Gastroesophageal sphincter (tissue), 3 donors: ENCODE measurements at regions not wholly inside any gene's neighbourhood (a gene's known extent, or its start where the extent isn't known, plus 50 kb on each side); places are given as distances from the start of the nearest gene placed in this dataset.

Experiments
- CTCF ChIP-seq, 4 experiments: fragments of 200-600 bp in 2 of 4; fragments of 450-650 bp in 2 of 4; sonication (generic) in 1 of 4; IDR thresholded peaks; one replicate each; pipeline ENCODE4 v1.5.1; 2017 to 2019; ENCODE audit warnings: antibody characterized with exemption in 4 of 4, mild to moderate bottlenecking in 2 of 4, moderate library complexity in 2 of 4
- POLR2A ChIP-seq, 2 donors: fragments of 450-650 bp; IDR thresholded peaks; one replicate each; pipeline ENCODE4 v1.6.1; 2017; ENCODE audit warnings: antibody characterized with exemption in 2 of 2, mild to moderate bottlenecking in 2 of 2, moderate library complexity in 1 of 2
- POLR2AphosphoS5 ChIP-seq: sonication (generic); formaldehyde crosslinking; IDR thresholded peaks from one replicate; pipeline ENCODE4 v1.6.1; 2017; ENCODE audit warnings: antibody characterized with exemption

GRCh38 chr7:109696723-109697122, 1127.0 kb downstream of the DNAJB9 start:
- TF ChIP-seq POLR2A (IDR thresholded peaks at IDR 0.05) (no peak), POLR2AphosphoS5 (no peak), CTCF (IDR thresholded peaks at IDR 0.05) (no peak)
